Left forelimb (tissue), 1 donor: ENCODE measurements at regions not wholly inside any gene's neighbourhood (a gene's known extent, or its start where the extent isn't known, plus 50 kb on each side); places are given as distances from the start of the nearest gene placed in this dataset.

Experiments
- DNase-seq: peaks from one replicate; pipeline ENCODE4 v3.0.0-alpha.2; 2018; ENCODE audit warnings: low spot score

DNA sequence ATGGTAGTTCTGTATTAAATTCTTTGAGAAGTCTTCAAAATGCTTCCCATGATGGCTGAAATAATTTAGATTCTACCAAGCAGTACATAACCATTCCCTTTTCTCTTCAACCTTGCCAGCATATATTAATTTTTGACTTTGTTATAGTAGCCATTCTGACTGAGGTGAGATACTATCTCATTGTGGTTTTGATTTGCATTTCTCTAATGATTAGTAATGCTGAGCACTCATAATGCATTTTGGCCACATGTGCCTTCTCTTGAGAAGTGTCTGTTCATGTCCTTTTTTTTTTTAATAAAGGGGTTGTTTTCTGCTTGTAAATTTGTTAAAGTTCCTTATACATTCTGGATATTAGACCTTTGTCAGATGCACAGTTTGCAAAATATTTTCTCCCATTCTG lies 173.9 kb downstream of the CALCRL start:
- DNase-seq: no peak

DNA sequence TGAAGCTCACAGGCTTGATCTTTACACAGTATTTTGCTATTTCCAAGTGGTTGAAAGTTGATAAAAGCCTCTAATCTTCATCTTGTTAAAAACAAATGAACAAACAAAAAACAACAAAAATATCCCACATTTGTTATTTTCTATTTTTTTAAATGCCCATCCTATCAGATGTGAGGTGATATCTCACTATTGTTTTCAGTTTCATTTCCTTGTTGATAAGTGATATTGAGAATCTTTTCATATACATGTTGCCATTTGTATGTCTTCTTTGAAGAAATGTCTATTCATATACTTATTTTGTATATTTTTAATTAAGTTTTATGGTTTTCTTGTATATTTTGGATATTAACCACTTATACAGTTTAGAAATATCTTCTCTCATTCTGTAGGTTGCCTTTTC lies 175.8 kb downstream of the CALCRL start:
- DNase-seq: no peak

DNA sequence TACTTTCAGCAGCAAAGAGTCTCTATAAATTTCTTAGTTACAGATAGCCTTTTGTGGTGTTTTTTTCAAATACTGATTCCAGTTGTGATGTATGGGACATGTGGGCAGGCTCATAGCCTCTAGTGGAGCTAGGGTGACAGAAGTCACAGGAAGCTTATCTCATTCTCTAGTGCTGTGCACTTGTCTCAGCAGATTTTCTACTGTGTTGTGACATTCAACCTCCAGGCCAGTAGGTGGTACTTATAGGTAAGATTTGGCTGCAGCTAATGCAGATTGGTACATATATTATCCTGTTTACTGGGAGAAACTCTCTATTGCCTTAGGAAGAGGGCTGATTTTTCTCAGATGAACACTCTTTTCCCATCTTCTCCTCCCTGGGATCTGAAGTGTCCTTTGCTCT lies 176.2 kb downstream of the CALCRL start:
- DNase-seq: no peak

DNA sequence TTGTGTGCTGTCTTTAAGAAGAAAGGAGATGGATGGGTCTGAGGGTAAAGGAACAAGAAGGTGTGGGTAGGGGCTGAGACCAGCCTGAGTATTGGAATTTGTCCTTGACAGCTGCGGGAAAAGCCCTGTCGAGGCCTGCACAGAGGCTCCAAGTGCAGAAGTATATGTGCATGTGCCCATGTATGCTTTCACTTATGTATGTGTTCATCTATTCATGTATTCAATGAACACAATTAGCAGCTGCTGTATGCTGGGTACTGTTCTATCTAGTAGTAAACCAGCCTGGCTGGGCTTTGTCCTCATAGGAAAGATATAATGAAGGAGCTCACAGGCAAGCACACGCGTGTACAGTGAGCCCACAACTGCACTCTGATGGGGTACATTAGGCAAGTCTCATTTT lies 181.4 kb downstream of the CALCRL start:
- DNase-seq: no peak

DNA sequence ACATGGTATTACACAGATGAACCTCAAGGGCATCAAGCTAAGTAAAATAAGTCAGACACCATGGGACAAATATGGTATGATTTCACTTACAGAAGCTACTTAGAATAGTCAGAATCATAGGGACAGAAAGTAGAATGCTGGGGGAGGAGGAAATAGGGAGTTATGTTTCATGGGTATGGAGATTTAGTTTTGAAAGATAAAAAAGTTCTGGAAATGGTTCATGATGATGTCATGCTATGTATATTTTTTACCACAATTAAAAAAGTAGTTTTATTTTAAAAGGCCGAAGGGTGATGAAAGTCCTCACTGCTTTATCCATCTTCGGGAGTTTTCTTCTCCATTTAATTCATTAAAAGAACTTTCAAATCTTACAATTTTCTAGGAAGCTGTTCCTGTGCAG lies 181.9 kb downstream of the CALCRL start:
- DNase-seq: no peak

DNA sequence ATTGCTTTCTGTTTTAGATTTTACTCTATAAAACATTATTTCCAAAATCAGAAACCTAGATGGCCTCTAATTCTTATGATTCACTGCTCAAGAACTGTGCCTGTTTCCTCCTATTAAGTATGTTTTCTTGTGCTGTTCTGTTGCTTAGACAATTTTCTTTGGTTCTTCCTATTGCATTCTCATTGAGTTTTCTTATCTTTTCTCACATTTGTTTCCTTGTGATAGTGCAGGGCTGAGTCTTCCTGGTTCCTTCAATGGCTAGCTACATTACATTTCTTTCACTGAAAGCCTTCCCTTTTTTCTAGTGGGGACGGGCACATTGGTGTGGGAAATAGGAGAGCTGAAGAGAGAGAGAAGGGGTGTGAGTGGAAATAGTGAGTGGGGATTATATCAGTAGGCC lies 183.4 kb downstream of the CALCRL start:
- DNase-seq: no peak

DNA sequence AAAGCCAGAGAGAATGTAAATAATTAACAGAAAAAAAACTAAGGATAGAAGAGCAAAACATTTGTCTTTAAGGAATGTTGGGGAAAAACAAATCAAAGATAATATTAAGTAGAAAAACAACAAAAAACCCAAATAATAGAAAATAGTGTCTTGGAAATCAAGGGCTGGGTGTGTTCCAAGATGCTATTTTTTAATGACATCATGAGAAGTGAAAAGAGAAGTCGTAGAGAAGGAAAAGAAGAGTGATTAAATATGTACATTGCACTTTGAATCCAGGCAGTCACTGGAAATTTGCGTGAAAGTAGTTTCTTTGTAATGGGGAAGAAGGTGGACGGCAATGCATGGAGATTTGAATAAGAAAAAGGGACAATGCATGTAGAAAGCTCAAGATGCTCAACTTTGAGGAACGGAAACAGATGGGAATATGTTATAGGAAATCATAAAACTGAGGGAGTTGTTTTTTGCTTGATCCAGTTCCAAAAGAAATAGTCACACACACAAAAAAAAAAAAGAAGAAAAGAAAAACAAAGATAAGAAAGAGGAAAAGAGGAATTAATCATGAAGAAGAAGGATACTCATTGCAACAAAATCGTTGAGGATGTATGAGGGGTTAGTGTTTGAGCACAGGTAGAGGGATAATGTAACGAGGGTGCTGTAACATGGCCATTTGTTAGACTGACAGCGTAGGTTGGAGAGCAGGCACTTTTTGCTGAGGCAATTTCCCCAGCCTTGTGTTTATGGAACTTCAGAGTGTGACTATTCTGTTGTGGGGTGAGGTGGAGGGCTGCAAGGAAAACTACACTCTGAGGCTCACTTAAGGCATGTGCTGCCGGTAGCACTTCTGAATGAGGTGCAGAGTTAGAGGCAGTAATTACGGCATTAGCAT lies 184.1 kb downstream of the CALCRL start:
- DNase-seq: no peak

DNA sequence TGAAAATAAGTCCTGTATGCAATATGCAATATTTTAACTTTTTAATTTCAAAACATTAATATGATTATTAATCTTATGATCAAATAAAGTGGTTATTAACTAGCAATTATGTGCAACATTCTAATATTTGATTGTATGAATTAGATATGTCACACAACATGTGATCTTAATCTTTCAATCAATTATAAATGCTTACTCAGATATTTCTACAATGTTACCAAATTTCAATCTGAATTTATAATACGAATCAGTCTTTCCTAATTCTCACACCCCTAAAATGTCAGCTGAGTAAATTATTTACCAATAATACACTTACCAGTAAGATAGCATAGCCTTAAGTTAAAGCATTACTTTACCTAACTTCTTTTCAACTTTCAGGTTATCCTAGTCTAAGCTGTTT lies 186.3 kb downstream of the CALCRL start:
- DNase-seq: no peak

DNA sequence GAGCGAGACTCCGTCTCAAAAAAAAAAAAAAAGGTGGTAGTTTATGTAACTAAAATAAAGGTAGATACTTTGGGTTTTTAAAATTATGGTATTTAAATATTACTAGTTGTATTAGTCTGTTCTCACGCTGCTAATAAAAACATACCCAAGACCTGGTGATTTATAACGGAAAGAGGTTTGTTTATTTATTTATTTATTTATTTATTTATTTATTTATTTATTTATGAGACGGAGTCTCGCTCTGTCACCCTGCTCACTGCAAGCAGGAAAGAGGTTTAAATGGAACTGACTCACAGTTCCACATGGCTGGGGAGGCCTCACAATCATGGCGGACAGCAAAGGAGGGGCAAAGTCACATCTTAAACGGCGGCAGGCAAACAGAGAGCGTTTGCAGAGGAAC lies 196.0 kb downstream of the CALCRL start:
- no peak for DNase-seq

DNA sequence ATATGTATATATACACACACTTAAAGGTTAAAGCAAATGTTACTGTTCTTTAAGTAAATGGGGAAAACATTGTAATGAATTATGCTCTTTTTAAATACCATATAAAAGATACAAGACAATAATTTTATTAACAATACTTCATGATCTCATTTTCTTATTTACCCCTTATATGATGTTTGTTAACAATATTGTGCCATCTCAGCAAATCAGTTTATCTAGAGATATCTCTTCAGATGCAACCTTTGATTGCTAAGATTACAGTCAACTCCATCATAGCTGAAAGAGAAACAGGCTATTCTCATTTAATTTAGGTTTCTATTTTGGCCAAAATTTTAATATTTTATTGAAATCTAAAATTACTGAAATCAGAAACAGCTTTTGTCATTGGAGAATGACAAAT lies 197.9 kb downstream of the CALCRL start:
- no peak for DNase-seq

DNA sequence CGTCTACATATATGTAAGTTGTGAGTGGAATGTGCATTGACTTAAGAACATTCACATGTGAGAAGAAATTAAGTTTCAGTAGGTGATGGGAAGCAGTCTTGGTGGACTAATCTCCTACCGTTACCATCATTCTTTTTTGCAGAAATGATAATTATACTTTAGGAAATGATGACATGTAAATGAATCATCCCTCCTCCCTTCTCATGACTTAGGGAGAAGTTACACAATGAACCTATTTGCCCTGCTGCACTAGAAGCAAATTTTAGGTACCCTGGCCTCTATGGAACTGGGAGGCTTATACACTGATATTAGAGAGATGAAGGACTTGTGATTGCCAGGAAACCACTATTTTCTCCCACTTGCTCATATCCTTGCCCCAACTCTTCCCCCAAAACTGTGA lies 214.2 kb downstream of the CALCRL start:
- no peak for DNase-seq

DNA sequence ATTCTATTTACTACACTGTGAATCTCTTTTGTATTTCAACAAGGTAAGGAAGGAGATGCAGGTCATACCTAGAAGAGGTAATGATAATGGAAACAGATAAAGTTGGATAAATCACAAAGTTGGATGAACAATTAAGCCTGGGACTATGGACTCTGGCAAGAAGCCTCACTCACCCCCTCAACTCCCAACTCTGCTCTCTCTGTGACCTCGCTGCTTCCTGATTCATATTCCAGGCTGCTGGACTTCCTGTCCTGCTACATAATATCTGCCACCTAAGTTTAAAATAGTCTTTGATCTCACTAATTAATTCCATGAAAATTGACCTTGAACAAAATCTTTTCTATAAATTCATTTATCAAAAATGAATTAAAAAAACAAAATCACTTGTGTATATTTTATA lies 215.3 kb downstream of the CALCRL start:
- DNase-seq: no peak

DNA sequence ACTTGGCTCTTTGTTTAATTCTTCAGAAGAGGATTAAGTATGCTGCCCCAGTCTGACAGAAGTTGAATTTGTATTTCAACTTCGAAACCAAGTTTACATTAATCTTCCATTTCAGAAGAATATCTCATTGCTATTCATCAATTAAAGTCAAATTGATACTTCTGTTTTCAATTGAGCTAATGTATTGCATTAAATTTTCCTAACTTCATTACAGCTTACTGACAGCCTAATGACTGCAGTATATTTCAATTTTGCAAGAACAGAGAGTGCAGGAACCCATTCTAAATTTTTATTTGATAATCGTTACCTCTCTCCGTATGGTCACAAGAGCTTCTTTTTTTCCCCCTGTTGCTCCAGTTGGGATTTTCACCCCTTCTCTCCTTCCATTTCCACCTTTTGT lies 218.0 kb downstream of the CALCRL start:
- DNase-seq: no peak

DNA sequence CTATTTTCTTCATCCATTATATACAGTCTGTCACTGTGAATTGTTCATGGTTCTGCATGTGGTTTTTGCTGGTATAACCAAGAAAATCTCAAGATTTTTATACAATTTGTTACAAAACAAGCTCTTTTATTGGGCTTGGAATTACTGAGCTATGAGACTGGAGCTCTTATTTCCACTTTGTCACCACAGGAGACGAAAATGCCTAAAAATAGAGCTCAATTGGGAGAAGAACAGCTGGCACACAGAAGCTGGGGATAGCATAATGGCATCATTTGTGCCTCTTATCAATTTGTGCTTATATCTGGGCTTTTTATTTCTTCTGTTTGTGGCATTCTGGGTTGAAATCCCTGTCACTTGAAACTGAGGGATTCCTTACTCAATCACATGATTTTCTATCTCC lies 219.1 kb downstream of the CALCRL start:
- DNase-seq: no peak

DNA sequence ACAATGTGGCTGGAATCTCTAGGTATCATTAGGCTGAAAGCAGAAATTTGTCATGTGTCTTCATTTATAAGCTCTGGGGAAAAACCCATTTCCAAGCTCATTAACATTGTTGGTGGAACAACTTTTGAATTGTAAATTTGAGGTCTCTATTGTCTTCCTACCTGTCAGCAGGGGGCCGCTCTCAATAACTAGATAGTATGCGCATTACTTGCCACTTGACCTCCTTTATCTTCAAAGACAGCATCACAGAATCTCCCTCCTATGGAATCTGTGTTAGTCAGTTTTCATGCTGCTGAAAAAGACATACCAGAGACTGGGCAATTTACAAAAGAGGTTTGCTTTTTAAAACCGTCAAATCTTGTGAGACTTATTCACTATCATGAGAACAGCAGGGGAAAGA lies 223.1 kb downstream of the CALCRL start:
- DNase-seq: no peak

DNA sequence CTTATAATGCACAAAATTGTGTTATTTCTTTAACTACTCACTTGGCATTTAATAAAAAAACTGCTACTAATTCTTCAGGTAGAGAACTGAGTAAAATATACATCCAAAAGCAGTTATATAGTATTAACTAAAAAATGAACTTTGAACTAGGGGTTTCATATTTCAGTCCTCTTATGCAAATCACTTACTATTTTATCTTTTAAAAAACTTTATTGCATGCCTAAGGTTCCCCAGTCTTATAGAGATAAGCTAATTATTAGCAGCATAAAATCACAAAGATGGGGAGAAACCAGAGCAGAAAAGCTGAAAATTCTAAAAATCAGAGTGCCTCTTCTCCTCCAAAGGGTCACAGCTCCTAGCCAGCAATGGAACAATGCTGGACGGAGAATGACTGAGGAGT lies 228.0 kb downstream of the CALCRL start:
- DNase-seq: no peak

DNA sequence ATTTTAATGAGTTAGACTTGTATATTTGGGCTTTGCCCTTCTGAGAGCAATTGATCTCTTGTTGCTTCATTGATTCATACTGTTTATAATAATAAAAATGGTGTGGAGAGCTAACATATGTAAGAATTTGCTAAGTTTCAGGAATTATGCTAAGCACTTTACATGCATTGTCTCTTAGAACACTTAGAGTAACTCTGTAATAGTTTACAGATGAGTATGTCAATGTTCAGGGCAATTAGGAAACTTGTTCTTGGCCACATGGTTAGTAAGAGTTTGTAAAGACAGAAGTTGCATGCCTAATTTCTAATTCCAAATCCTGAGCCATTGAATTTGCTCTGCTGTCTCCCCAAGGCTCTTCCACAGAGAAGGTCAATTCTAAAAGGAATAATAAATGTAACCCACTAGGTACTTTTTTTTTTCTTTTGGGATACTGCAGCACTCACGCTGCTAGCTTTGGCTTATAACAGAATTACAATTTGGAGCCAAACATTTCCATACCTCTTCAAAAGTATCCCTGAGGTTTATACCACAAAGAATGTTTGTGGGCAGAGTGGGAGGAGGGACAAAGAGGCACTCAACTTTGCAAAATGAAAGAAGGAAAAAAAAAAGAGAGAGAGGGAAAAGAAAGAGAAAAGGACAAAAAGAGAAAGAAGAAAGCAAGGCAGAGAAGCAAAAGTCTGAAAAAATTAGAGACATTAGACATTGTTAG lies 232.4 kb downstream of the CALCRL start:
- no peak for DNase-seq

DNA sequence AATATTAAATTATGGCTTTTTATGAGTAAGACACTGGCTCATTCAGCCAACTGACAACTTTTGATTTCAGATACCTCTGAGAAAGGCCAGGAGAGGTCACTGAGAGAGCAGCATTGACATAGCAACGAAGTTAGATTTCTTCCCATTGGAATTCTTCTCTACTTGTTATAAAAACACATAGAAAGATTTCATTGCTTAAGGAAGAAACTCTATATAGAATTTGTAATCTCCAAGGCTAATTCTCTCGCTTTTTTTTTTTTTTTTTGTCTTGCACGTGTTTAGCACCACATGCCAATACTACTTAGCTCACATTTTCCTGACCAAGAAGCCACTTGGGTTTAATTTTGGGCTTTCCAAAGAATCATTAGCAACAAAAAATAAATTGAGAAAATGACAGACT lies 233.7 kb downstream of the CALCRL start:
- DNase-seq: no peak

DNA sequence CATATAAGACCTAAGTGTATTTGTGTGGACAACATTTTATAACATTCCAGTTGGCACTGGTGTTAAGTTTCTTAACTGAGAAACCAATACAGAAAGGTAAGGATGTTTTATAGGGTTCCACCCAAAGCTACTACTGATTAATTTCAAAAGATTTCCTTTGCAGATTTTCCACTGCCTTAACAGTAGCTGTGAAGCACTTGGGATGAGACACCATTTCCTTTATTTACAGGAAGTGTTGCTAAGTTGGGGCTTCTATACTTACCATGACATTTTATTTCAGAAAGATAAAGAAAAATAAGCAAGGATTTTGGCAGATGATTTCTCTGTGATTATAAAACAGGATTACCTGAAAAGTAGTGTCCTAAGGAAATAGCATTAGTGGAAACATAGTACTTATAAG lies 234.3 kb downstream of the CALCRL start:
- DNase-seq: no peak

DNA sequence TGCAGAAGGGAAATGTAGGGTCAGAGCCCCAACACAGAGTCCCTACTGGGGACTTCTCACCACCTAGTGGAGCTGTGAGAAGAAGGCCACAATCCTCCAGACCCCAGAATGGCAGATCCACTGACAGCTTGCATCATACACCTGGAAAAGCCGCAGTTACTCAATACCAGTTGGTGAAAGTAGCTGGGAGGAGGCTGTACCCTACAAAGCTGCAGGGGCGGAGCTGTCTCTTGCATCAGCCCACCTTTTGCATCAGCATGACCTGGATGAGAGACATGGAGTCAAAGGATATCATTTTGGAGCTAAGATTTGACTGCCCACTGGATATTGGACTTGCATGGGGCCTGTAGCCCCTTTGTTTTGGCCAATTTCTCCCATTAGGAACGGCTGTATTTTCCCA lies 237.3 kb downstream of the CALCRL start:
- no peak for DNase-seq

DNA sequence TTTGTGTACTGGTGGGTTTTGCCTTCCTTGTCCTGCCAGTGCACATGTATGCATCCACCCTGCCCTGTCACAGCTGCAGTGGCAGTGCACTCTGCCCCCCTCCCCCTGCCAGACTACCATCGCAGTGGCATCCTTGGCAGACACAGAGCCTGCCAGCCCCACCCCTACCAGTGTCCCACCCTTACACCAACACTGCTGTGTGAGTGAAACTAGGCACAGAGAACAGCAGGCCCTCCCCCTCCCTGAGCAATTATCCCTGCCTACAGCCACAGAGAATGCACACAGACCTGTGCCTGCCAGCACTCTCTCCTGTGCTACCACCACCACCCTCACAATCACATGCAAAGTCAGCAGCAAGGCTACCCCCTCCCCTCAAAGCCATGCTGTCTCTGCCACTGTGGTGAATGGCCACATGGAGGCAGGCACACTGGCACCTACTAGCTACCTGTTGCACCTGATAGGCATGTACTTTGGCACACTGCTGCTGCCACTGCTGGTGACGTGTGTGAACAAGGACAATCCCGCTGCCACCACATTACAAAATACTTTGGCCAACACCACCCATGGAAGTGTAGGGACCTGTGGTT lies 239.8 kb downstream of the CALCRL start:
- no peak for DNase-seq

DNA sequence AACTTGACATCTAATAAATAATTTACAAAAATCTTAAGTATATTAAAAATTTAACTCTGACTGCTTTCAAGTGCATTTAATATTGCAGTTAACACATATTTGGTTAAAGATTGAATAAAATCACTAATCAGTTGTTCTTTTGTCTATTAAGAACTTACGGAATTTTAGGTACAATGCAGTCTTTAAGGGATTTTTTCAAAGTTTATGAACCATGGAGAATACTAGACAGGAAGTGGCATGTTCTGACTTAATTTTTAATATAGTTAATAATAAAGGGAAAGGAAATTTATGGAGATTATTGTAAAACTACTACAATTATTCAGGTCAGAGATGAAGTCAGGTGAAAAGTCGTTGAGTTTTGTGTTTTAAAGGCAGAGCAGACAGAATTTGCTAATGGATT lies 240.9 kb downstream of the CALCRL start:
- no peak for DNase-seq

DNA sequence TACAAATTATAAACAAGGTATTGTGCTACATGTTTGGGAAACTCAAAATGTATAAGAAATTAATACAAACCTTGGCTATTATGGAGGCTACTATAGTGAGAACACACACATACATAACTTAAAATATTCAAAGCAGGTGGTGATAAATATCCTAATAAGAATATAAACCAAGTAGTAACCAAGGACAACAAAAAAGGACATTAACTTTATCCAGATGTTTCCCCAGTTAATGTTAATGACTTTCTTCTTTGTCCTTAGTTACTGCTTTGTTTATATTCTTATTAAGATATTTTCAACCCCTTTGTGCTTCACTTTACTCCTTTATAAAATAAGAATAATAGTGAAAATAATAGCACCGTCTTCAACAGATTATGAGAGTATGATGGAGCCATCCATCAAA lies 241.6 kb downstream of the CALCRL start:
- no peak for DNase-seq
